HepG2 (cell line): ENCODE measurements at regions not wholly inside any gene's neighbourhood (a gene's known extent, or its start where the extent isn't known, plus 50 kb on each side); places are given as distances from the start of the nearest gene placed in this dataset.

ENCODE experiments used
- ATM ChIP-seq: fragments of 450-650 bp; IDR thresholded peaks from 2 replicates; pipeline ENCODE4 v1.7.1; 2017; ENCODE audit warnings: mild to moderate bottlenecking, borderline replicate concordance
- CTCF ChIP-seq: sonication (generic); formaldehyde crosslinking; IDR thresholded peaks from 2 replicates; pipeline ENCODE4 v1.5.0; 2020; ENCODE audit warnings: mild to moderate bottlenecking, missing genetic modification reagents, moderate library complexity
- EHMT2 ChIP-seq: fragments of 200-600 bp; sonication (generic); IDR thresholded peaks from 2 replicates; pipeline ENCODE4 v1.7.0; 2017; ENCODE audit warnings: antibody characterized with exemption, low read depth, low read length, borderline replicate concordance
- EZH2 ChIP-seq: conservative IDR thresholded peaks from 2 replicates; pipeline ENCODE4 v1.6.1; 2012; ENCODE audit warnings: mild to moderate bottlenecking, low read depth, low read length, moderate library complexity
- KLF11 ChIP-seq: IDR thresholded peaks from 2 replicates; pipeline ENCODE4 v1.6.1; 2016; ENCODE audit warnings: missing compliant biosample characterization
- MZF1 ChIP-seq: sonication (generic); formaldehyde crosslinking; IDR thresholded peaks from 2 replicates; pipeline ENCODE4 v1.8.1; 2023; ENCODE audit warnings: mild to moderate bottlenecking, missing genetic modification reagents, borderline replicate concordance
- POLR2A ChIP-seq, 2 experiments: IDR thresholded peaks; 2 replicates each; pipeline ENCODE4 v1.6.1; 2011; ENCODE audit warnings: low read depth in 2 of 2, low read length in 2 of 2, mild to moderate bottlenecking in 1 of 2, moderate library complexity in 1 of 2; ENCODE audit not compliant: insufficient read depth in 1 of 2
- YY1 ChIP-seq: IDR thresholded peaks from 2 replicates; pipeline ENCODE4 v1.6.1; 2011; ENCODE audit warnings: low read length, low read depth, moderate library complexity, mild to moderate bottlenecking; ENCODE audit not compliant: insufficient read depth, insufficient replicate concordance
- ZNF274 ChIP-seq: sonication (generic); formaldehyde crosslinking; IDR thresholded peaks from 2 replicates; pipeline ENCODE4 v1.5.1; 2020; ENCODE audit warnings: mild to moderate bottlenecking, missing genetic modification reagents
- ZNF331 ChIP-seq: sonication (generic); formaldehyde crosslinking; IDR thresholded peaks from 2 replicates; pipeline ENCODE4 v1.4.0; 2020; ENCODE audit warnings: missing genetic modification reagents
- ZSCAN12 ChIP-seq: sonication (generic); formaldehyde crosslinking; IDR thresholded peaks from 2 replicates; pipeline ENCODE4 v1.9.0; 2021; ENCODE audit warnings: mild to moderate bottlenecking, missing genetic modification reagents

DNA sequence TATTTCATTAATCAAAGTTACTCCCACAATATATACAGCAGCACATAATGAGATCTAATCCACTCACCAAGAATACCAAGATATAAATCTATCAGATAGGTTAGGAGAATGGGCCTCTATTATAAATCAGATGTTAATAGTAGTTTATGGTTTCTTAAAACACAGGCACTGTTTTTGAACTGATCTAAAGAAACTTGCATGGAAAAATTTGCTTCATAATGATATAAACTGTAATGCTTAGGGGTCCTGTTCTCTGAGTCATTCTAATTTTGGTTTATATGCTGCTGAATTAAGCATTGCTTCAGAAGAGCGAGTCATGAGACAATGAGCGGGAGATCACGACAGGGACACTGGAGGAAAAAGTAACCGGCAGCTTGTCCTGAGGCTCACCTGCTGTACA lies 113.3 kb upstream of the OTUD4 start:
- no peak for TF ChIP-seq EHMT2
- TF ChIP-seq ZNF331 (CRISPR knock-in tag): no peak
- no peak for TF ChIP-seq KLF11 (CRISPR knock-in tag)
- no peak for TF ChIP-seq YY1
- no peak for TF ChIP-seq ZNF274 (CRISPR knock-in tag)
- TF ChIP-seq CTCF: no peak
- TF ChIP-seq MZF1 (CRISPR knock-in tag): no peak
- no peak for TF ChIP-seq EZH2
- TF ChIP-seq POLR2A (IDR thresholded peaks at IDR 0.05; ENCODE audit: insufficient read depth in 1 of 2, low read depth in 2 of 2, low read length in 2 of 2): no peak
- no peak for TF ChIP-seq ZSCAN12 (CRISPR knock-in tag)
- TF ChIP-seq ATM: no peak
